ENCODE measurements at regions not wholly inside any gene's neighbourhood (a gene's known extent, or its start where the extent isn't known, plus 50 kb on each side); places are given as distances from the start of the nearest gene placed in this dataset.

DNA sequence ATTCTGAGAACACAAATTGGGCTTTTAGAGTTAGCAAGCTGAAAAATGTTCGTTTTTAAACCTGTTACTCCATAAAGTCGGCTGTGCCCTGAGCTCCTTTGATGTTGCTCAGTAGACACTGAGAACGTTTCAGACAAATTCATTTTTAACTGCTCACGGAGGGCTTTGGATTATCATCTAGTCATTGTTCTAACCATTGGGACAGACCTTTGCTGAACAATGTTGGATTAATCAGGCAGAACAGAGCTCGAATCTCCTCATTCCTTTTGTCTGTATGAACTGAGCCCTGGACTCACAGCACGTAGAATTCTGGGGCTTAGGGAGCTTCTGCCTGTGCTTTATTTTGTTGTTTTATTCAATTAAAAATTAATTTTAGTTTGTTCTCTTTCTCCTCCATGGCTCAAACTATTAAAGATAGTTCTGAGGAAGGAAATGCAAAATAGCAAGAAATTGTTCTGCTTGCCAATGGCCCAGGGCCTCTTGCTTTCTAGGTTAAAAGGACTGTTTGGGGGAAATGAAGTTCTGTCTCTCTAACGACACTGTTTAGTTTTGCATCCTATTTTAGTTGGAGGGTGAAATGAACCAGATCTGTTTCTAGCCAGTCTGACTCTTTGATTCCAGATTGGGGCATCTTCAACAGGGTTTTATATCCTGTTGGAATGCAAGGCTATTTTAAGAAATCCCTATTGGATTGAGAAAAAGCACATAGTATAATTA lies 114.7 kb upstream of the CXCR4 start:
- Mint-ChIP-seq H3K36me3 (ENCODE audit: low read depth, unreplicated experiment) (no peaks in the 10 kb centered on the region), H3K4me3 (ENCODE audit: unreplicated experiment) (no peak overlapping the region), H3K27ac (ENCODE audit: unreplicated experiment) (no peak overlapping the region), H3K27me3 (ENCODE audit: unreplicated experiment) (no peaks in the 10 kb centered on the region), H3K4me1 (ENCODE audit: unreplicated experiment) (peaks cover 12% of the 10 kb centered on the region), H3K9me3 (ENCODE audit: unreplicated experiment) (no peaks in the 10 kb centered on the region)
- TF ChIP-seq, protein P1, sequence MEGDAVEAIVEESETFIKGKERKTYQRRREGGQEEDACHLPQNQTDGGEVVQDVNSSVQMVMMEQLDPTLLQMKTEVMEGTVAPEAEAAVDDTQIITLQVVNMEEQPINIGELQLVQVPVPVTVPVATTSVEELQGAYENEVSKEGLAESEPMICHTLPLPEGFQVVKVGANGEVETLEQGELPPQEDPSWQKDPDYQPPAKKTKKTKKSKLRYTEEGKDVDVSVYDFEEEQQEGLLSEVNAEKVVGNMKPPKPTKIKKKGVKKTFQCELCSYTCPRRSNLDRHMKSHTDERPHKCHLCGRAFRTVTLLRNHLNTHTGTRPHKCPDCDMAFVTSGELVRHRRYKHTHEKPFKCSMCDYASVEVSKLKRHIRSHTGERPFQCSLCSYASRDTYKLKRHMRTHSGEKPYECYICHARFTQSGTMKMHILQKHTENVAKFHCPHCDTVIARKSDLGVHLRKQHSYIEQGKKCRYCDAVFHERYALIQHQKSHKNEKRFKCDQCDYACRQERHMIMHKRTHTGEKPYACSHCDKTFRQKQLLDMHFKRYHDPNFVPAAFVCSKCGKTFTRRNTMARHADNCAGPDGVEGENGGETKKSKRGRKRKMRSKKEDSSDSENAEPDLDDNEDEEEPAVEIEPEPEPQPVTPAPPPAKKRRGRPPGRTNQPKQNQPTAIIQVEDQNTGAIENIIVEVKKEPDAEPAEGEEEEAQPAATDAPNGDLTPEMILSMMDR (IDR thresholded peaks at IDR 0.05; ENCODE audit: unreplicated experiment), result no peak
- no peak for DNase-seq (ENCODE audit: low spot score)

DNA sequence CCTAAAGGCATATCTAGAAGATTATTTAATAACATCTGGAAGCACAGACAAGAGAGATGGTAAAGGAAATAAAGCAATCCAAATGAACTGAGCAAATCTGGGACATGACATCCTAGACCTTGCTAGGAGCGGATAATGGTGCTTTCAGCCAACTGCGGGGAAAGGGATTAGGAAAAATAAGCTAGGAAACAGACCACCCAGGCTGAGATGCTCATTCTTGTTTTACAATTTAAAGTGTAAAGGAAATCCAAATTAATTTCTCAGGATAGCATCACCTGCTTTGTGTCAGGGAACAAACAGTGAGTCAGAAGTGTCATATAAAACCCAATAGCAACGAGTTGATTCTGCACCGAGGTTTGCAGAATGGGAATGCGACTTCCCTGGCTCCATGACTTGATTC lies 112.5 kb upstream of the CXCR4 start:
- peaks cover 10% of the 10 kb centered on the region for H3K4me1 Mint-ChIP-seq (ENCODE audit: unreplicated experiment)
- no peak overlapping the region for H3K27ac Mint-ChIP-seq (ENCODE audit: unreplicated experiment)
- no peak overlapping the region for H3K4me3 Mint-ChIP-seq (ENCODE audit: unreplicated experiment)

DNA sequence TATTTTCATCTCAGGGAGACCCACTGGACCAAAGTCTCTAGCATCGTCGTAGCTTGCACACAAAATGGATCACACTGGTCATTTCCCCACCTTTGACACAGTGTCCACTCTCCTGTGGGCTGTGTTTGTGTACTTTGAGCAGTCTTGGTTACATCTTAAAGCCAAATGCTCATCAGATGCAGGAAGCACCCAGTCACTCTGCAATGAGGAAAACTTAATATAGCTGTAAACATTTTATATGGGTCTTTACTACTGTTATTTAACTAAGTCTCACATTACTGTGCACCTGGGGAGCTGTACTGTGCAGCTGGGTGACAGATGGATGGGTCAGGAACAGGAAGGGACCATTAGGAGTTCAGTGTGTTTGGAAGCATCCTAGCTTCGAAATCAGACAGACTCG lies 109.0 kb upstream of the CXCR4 start:
- Mint-ChIP-seq H3K27me3 (ENCODE audit: unreplicated experiment) (no peaks in the 10 kb centered on the region), H3K4me3 (ENCODE audit: unreplicated experiment) (no peak overlapping the region), H3K9me3 (ENCODE audit: unreplicated experiment) (no peaks in the 10 kb centered on the region), H3K27ac (ENCODE audit: unreplicated experiment) (no peak overlapping the region), H3K4me1 (ENCODE audit: unreplicated experiment) (peaks cover 10% of the 10 kb centered on the region), H3K36me3 (ENCODE audit: low read depth, unreplicated experiment) (no peaks in the 10 kb centered on the region)
- DNase-seq (ENCODE audit: low spot score), result no peak
- TF ChIP-seq, protein P1 (IDR thresholded peaks at IDR 0.05; ENCODE audit: unreplicated experiment), result no peak

More for the DNA sequence above, 112.5 kb upstream of the CXCR4 start:
- Mint-ChIP-seq H3K36me3 (ENCODE audit: low read depth, unreplicated experiment) (no peaks in the 10 kb centered on the region), H3K9me3 (ENCODE audit: unreplicated experiment) (no peaks in the 10 kb centered on the region), H3K27me3 (ENCODE audit: unreplicated experiment) (no peaks in the 10 kb centered on the region)
- TF ChIP-seq, protein P1 (IDR thresholded peaks at IDR 0.05; ENCODE audit: unreplicated experiment), result no peak
- no peak for DNase-seq (ENCODE audit: low spot score)

DNA sequence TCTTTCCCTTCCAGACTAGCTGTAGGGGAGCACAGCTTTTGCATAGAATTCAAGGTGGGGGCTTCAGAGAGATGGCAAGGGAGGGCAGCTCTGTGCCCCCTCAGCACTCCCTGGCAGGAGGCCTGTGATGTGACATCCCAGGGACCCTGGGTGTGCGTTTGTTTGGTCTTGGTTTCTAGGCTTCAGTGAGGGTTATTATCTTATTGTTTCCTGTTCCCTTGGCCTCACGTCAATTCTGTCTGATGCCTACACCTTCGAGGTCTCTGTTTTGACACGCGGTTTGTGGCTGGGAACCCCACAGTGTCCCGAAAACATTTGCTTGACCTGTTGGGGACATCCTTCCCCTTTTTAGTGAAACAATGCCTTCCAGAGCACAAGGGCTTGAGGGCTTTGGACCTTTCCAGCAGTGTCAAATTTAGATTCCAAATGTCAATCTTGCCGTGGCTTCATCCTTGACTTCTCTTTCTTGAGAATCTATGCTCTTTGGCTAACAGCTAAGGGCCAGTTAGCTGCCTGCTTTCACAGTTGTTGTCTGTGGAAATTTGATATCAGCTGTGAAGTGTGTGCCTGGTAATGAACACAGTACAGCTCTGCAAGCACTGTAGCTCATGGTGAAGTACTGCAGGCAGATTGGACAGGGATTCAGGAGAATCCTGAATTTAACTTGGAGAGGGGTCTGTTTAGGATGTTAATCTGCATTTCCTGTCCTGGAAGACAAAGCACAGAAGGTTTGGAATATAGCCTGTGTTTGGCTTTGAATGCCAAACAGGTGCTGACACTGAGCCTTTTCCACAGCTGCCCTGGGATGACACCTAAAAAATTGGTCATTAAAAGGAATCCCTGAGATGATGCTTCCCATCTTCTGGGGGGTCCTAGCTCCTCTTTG lies 108.2 kb upstream of the CXCR4 start:
- peaks cover 10% of the 10 kb centered on the region for H3K4me1 Mint-ChIP-seq (ENCODE audit: unreplicated experiment)
- H3K27me3 Mint-ChIP-seq (ENCODE audit: unreplicated experiment), result no peaks in the 10 kb centered on the region
- no peak for DNase-seq (ENCODE audit: low spot score)
- H3K36me3 Mint-ChIP-seq (ENCODE audit: low read depth, unreplicated experiment), result no peaks in the 10 kb centered on the region
- TF ChIP-seq, protein P1 (IDR thresholded peaks at IDR 0.05; ENCODE audit: unreplicated experiment), result no peak
- no peaks in the 10 kb centered on the region for H3K9me3 Mint-ChIP-seq (ENCODE audit: unreplicated experiment)
- no peak overlapping the region for H3K27ac Mint-ChIP-seq (ENCODE audit: unreplicated experiment)
- no peak overlapping the region for H3K4me3 Mint-ChIP-seq (ENCODE audit: unreplicated experiment)

DNA sequence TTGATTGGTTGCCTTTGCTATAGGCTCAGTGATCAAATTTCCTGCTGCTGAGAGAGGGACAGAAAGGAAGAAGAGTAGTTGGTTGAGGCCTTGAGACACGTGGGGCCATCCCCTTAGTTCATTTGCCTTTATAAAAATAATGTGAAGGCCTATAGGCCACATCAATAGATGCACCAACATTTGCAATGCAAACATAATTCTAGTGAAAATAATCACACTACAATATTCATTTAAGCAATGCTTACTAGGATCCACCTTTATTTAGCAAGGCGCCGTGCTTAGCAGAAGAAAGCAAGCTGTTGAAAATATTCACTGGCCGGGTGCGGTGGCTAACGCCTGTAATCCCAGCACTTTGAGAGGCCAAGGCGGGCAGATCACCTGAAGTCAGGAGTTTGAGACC lies 105.3 kb upstream of the CXCR4 start:
- no peak overlapping the region for H3K4me3 Mint-ChIP-seq (ENCODE audit: unreplicated experiment)
- H3K27ac Mint-ChIP-seq (ENCODE audit: unreplicated experiment), result no peak overlapping the region
- TF ChIP-seq, protein P1 (IDR thresholded peaks at IDR 0.05; ENCODE audit: unreplicated experiment), result no peak
- no peaks in the 10 kb centered on the region for H3K27me3 Mint-ChIP-seq (ENCODE audit: unreplicated experiment)
- H3K36me3 Mint-ChIP-seq (ENCODE audit: low read depth, unreplicated experiment), result no peaks in the 10 kb centered on the region
- DNase-seq (ENCODE audit: low spot score), result no peak
- no peaks in the 10 kb centered on the region for H3K9me3 Mint-ChIP-seq (ENCODE audit: unreplicated experiment)
- peaks cover 13% of the 10 kb centered on the region for H3K4me1 Mint-ChIP-seq (ENCODE audit: unreplicated experiment)

Measured in endothelial cell (in vitro differentiated cells).